ENCODE measurements at regions not wholly inside any gene's neighbourhood (a gene's known extent, or its start where the extent isn't known, plus 50 kb on each side); places are given as distances from the start of the nearest gene placed in this dataset.

DNA sequence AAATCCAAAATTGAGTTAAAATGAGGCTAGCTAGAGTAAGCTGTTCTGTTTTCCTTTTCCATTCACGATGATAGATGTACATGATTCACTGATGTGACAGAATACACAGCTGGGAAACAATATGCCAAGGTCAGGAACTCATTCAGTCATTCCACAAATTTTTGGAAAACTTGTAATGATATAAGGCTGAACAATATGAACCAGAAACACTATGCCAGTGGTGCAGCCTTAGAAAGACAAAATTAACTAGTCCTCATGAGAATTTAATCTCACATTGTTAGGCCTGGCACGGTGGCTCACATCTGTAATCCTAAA lies 50.0 kb upstream of the NDST3 start:
- Mint-ChIP-seq H3K9me3 (peaks cover 1% of the 10 kb centered on the region), H3K4me3 (no peak overlapping the region), H3K4me1 (ENCODE audit: low read depth) (peaks cover 36% of the 10 kb centered on the region), H3K27me3 (no peaks in the 10 kb centered on the region), H3K27ac (no peak overlapping the region), H3K36me3 (ENCODE audit: low read depth) (no peaks in the 10 kb centered on the region)
- intact Hi-C loops (cut with micrococcal nuclease): no loop called here

All from dendritic cell treated with granulocyte-macrophage colony-stimulating factor and Interleukin-4, amounts not matched to agents 40 ng/mL and 50 ng/mL, for 4 days (primary cell).